B cell (primary cell): ENCODE measurements at regions not wholly inside any gene's neighbourhood (a gene's known extent, or its start where the extent isn't known, plus 50 kb on each side); places are given as distances from the start of the nearest gene placed in this dataset.

Experiments used
- CTCF ChIP-seq: fragments of 200-600 bp; IDR thresholded peaks from one replicate; pipeline ENCODE4 v1.8.0; 2022; ENCODE audit warnings: antibody characterized with exemption, mild to moderate bottlenecking
- EZH2 ChIP-seq: IDR thresholded peaks from 2 replicates; pipeline ENCODE4 v1.6.1; 2012; ENCODE audit warnings: borderline replicate concordance, low read depth, mild to moderate bottlenecking, moderate library complexity, low read length; ENCODE audit not compliant: insufficient read depth, poor library complexity, severe bottlenecking

DNA sequence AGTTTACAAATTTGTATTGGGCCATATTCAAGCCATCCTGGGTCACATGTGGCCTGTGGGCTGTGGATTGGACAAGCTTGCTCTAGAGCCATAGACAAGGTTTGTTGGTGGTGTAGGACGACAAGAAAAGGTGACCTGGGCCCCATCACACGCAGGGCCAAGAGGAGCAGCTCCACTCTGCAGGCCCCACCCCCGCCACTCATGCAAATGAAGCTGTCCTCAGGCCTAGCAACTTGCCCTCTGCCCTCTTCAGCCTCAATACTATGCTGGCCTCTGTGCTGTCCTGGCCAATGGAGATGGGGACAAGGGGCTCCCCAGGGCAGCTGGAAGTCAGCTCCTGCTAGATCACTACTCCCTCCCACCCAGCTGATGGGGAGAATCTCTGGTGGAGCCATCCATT is 55.2 kb upstream of the TMEM252 start:
- TF ChIP-seq CTCF: no peak
- TF ChIP-seq EZH2: no peak
